DOHH2 (cell line): ENCODE measurements at regions not wholly inside any gene's neighbourhood (a gene's known extent, or its start where the extent isn't known, plus 50 kb on each side); places are given as distances from the start of the nearest gene placed in this dataset.

Source experiments
- H3F3A ChIP-seq: fragments of 200-600 bp; sonication (generic), shearing (Covaris generic); 2 replicates; pipeline ENCODE4 v1.6.0; 2016; ENCODE audit warnings: antibody characterized with exemption, mild to moderate bottlenecking; ENCODE audit not compliant: control insufficient read depth, insufficient read depth
- H3K27ac ChIP-seq: fragments of 200-600 bp; sonication (generic); 2 replicates; pipeline ENCODE4 v1.5.1; 2014; ENCODE audit warnings: low read depth, mild to moderate bottlenecking, low read length, moderate library complexity
- H3K27me3 ChIP-seq: fragments of 200-600 bp; sonication (generic); 2 replicates; pipeline ENCODE4 v1.6.1; 2014; ENCODE audit warnings: mild to moderate bottlenecking, low read length, mixed read lengths; ENCODE audit not compliant: control insufficient read depth
- H3K36me3 ChIP-seq: fragments of 200-600 bp; sonication (generic); 2 replicates; pipeline ENCODE4 v1.6.1; 2014; ENCODE audit warnings: mild to moderate bottlenecking, low read length, moderate library complexity, mixed read lengths; ENCODE audit not compliant: control insufficient read depth
- H3K4me1 ChIP-seq: fragments of 200-600 bp; sonication (generic); 2 replicates; pipeline ENCODE4 v1.6.1; 2014; ENCODE audit warnings: mild to moderate bottlenecking, low read length, mixed read lengths; ENCODE audit not compliant: control insufficient read depth
- H3K4me2 ChIP-seq: fragments of 200-600 bp; sonication (generic); 2 replicates; pipeline ENCODE4 v1.6.0; 2014; ENCODE audit warnings: mild to moderate bottlenecking, low read length, moderate library complexity
- H3K4me3 ChIP-seq: fragments of 200-600 bp; sonication (generic); 2 replicates; pipeline ENCODE4 v1.5.1; 2014; ENCODE audit warnings: mild to moderate bottlenecking, low read length, mixed read lengths
- H3K79me2 ChIP-seq: fragments of 200-600 bp; sonication (generic); 2 replicates; pipeline ENCODE4 v1.6.1; 2014; ENCODE audit warnings: mild to moderate bottlenecking, low read length, mixed read lengths; ENCODE audit not compliant: control insufficient read depth
- H3K9me2 ChIP-seq: fragments of 200-600 bp; sonication (generic); replicated peaks from 2 replicates; pipeline ENCODE4 v1.6.1; 2014; ENCODE audit warnings: mild to moderate bottlenecking, low read length, mixed read lengths; ENCODE audit not compliant: control insufficient read depth
- H3K9me3 ChIP-seq: fragments of 200-600 bp; sonication (generic); 2 replicates; pipeline ENCODE4 v1.6.1; 2014; ENCODE audit warnings: antibody characterized with exemption, low read length, mixed read lengths; ENCODE audit not compliant: control insufficient read depth, insufficient read depth
- H4K20me1 ChIP-seq: fragments of 200-600 bp; sonication (generic); 2 replicates; pipeline ENCODE4 v1.6.0; 2014; ENCODE audit warnings: low read depth, mild to moderate bottlenecking, antibody characterized with exemption, low read length, moderate library complexity; ENCODE audit not compliant: control insufficient read depth, insufficient read depth
- EZH2phosphoT487 ChIP-seq: fragments of 200-600 bp; sonication (generic); IDR thresholded peaks from 2 replicates; pipeline ENCODE4 v1.6.1; 2017; ENCODE audit warnings: borderline replicate concordance, mild to moderate bottlenecking, antibody characterized with exemption, low read length, moderate library complexity, mixed read lengths
- TF ChIP-seq, protein P1 (sequence below): fragments of 200-600 bp; sonication (generic); IDR thresholded peaks from one replicate; pipeline ENCODE4 v1.5.1; 2014; ENCODE audit warnings: antibody characterized with exemption, mild to moderate bottlenecking, low read depth, low read length; ENCODE audit not compliant: poor library complexity, severe bottlenecking

- H3K79me2 ChIP-seq, result no peaks in the 10 kb centered on the region
- TF ChIP-seq, protein P1, sequence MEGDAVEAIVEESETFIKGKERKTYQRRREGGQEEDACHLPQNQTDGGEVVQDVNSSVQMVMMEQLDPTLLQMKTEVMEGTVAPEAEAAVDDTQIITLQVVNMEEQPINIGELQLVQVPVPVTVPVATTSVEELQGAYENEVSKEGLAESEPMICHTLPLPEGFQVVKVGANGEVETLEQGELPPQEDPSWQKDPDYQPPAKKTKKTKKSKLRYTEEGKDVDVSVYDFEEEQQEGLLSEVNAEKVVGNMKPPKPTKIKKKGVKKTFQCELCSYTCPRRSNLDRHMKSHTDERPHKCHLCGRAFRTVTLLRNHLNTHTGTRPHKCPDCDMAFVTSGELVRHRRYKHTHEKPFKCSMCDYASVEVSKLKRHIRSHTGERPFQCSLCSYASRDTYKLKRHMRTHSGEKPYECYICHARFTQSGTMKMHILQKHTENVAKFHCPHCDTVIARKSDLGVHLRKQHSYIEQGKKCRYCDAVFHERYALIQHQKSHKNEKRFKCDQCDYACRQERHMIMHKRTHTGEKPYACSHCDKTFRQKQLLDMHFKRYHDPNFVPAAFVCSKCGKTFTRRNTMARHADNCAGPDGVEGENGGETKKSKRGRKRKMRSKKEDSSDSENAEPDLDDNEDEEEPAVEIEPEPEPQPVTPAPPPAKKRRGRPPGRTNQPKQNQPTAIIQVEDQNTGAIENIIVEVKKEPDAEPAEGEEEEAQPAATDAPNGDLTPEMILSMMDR, result no peak
- no peak for TF ChIP-seq EZH2phosphoT487
- no peaks in the 10 kb centered on the region for H3K9me2 ChIP-seq
- H3K27me3 ChIP-seq, result no peaks in the 10 kb centered on the region
- H3K4me1 ChIP-seq, result no peaks in the 10 kb centered on the region
- no peaks in the 10 kb centered on the region for H3F3A ChIP-seq
- H3K9me3 ChIP-seq, result no peaks in the 10 kb centered on the region
- H3K27ac ChIP-seq, result no peak overlapping the region
- H4K20me1 ChIP-seq, result no peaks in the 10 kb centered on the region
- no peak overlapping the region for H3K4me2 ChIP-seq
- no peak overlapping the region for H3K4me3 ChIP-seq
- no peaks in the 10 kb centered on the region for H3K36me3 ChIP-seq
Measured at GRCh38 chr10:90674928-90675327, 182.9 kb downstream of the HTR7 start.

DNA sequence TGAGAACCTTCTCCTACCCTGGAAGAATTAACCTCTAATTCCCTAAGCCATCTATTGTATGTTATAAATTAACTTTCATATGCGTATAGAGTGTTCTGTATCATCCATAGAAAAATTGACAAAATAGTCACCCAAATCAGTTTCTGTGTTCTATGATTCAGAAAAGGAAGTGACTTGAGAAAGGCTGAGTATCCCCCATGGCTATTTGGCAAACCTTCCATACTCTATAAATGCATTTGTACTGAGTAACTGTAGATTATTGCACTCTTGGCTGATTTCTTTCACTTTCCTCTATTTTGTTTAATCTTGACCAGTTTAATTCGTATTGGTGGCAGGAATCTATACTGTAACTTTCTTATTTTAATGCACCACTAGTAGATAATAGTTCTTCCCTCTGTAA is 182.2 kb downstream of the HTR7 start:
- no peaks in the 10 kb centered on the region for H3K36me3 ChIP-seq
- no peaks in the 10 kb centered on the region for H3K27me3 ChIP-seq
- no peaks in the 10 kb centered on the region for H3K9me2 ChIP-seq
- H3K9me3 ChIP-seq, result no peaks in the 10 kb centered on the region
- no peaks in the 10 kb centered on the region for H3K4me1 ChIP-seq
- H3F3A ChIP-seq, result no peaks in the 10 kb centered on the region
- H3K27ac ChIP-seq, result no peak overlapping the region
- H3K4me2 ChIP-seq, result no peak overlapping the region
- H3K79me2 ChIP-seq, result no peaks in the 10 kb centered on the region
- TF ChIP-seq EZH2phosphoT487, result no peak
- TF ChIP-seq, protein P1, result no peak
- no peak overlapping the region for H3K4me3 ChIP-seq
- no peaks in the 10 kb centered on the region for H4K20me1 ChIP-seq
